GM18508 (cell line): ENCODE measurements at regions not wholly inside any gene's neighbourhood (a gene's known extent, or its start where the extent isn't known, plus 50 kb on each side); places are given as distances from the start of the nearest gene placed in this dataset.

ENCODE experiments used
- ATAC-seq: cut with Tn5 transposase; IDR thresholded peaks from one replicate; pipeline ENCODE4 v1.9.1; 2021; ENCODE audit warnings: moderate number of reproducible peaks; ENCODE audit not compliant: insufficient read depth, unreplicated experiment

DNA sequence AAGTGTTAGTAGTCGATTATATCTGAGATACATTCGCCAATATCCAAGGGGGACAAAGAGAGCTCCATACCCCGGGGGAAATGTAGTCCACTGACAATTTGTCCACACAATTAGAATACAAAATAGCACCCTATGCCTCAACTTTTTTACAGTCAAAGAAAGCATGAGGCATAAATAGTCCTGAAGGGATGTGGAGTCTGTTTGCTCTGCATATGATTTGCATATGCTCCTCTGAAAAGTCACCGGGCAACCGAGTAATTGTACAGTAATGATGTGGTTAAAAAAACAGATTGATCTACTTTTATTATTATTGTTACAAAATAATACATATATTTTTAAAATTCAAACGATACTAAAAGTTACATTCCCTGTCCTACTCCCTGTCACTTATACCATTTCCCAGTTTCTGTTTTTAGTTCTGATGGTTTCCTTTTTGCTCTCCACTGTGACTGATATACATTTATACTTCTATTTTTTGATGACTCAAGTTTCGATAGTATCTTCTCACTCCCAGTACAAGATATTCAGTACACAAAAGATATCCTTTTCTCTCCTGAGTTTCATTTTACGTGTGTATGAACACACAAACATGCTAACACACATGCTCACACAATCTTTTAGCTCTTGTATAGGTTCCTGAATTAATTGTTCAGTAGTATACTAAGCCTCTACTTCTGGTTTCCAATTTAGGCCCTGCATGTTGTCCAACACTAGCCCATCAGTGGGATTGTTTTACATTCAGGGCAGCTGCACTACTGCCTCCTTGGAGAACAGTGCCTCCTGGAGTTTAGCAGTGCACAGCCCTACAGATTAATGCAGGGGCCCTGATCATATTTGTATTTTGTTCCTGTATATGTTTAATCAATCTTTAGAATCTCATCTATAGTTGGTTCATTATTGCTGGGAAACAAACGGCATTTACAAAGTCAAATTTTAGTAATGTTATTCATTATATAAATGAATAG is 130.9 kb downstream of the TES start:
- ATAC-seq: no peak

DNA sequence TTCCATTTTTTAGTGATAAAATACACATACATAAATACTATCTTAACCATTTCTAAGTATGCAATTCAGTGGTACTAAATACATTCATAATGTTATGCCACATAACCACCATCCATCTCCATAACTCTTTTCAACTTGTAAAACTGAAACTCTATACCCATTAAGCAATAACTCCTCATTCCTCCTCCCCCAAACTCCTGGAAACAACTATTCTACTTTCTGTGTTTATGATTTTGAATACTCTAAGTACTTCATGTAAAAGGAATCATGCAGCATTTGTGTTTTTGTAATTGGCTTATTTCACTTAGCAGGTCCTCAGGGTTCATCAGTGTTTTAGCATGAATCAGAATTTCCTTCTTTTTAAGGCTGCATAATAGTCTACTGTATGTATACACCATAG is 131.8 kb downstream of the TES start:
- ATAC-seq: no peak

DNA sequence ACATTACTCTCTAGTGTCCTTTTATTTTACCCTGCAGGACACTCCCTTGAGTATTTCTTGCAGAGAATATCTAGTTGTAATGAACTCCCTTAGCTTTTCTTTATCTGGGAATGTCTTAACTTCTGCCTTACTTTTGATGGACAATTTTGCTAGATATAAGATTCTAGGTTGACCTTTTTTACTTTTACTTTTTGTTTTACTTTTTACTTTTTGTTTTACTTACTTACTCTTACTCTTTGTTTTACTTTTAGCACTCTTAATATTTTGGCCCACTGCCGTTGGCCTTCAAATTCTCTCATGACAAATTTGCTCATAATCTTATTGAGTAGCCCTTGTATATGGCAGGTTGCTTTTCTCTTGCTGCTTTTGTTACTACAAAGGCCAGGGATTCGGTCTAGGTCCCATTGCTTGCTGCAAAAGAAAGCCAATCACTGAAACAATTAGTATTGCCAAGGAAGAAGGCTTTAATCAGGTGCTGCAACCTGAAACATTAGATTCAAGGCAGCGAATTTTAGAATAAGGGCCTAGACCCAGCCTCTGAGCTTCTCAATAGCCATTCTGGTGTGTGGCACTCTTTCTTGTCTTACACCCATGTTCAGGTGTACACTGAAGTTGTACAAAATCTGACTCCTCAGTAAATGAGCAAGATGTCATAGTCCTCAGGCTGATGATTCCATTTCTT is 137.0 kb downstream of the TES start:
- no peak for ATAC-seq

DNA sequence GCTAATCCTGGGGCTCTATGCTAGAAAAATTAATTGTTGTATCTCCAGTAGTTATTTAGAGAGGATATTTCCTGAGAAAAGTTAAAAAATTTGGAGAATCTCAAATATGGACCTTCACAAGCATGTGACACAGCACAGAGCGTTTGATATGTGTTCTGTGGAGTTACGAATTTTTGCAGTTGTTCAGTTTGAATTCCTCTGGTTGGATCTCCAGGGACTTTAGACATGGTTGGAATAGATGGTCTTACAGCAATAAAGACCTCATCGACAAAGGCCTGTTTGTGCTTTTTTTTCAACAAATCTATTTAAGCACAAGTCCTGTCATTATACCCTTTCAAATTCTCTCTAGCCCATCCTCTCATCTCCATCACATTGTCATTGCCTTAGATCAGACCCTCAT is 138.0 kb downstream of the TES start:
- no peak for ATAC-seq

DNA sequence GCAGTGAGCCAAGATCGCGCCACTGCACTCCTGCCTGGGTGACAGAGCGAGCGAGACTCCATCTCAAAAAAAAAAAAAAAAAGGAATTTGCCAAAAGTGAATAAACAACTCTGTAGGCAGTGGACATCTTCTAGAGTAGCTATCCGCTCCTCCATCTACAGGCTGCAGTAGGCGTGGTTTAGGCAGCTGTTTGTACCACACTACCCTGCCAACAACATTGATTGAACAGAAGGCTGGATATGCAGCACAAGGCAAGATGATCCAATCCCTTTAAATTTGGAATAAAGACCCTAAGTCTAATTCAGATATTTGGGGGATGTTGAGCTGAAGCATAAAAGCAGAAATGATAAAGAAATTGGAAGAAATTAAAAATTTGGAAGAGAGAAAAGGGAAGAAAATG is 141.6 kb downstream of the TES start:
- ATAC-seq: no peak

DNA sequence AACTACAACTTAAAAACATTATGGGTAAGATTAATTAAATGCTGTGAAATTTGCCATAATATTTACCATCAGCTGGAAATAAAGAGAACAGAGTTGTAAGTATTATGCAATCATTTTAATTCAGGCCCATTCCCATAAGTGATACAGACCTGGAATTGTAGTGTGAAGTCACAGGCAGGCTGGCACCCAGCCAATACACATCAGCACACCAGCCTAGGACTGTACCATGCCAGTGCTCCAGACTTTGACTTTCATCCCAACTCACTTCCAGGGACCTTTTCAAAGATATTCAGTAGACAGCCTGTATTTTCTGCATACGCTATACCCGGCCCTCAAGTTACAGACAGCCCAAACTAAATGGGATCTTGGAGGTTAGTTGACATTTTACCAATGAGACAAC is 143.3 kb downstream of the TES start:
- no peak for ATAC-seq

DNA sequence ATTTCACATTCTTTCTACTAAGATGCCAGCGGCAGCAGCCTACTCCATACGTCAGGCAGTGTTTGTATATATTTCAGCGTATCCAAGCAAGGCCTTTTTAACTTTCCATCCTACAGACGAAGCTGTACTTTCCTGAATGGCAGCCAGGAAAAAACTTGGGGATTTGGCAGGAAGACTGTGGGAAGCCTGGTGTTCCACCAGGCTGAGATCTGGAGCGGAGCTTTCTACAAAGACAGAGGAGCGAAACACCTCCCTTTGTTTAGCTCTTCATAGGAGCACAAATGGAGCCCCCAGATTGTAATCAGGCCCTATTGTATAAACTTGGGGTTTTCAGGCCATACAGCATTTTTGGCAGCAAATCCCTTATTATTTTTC is 143.8 kb downstream of the TES start:
- no peak for ATAC-seq

DNA sequence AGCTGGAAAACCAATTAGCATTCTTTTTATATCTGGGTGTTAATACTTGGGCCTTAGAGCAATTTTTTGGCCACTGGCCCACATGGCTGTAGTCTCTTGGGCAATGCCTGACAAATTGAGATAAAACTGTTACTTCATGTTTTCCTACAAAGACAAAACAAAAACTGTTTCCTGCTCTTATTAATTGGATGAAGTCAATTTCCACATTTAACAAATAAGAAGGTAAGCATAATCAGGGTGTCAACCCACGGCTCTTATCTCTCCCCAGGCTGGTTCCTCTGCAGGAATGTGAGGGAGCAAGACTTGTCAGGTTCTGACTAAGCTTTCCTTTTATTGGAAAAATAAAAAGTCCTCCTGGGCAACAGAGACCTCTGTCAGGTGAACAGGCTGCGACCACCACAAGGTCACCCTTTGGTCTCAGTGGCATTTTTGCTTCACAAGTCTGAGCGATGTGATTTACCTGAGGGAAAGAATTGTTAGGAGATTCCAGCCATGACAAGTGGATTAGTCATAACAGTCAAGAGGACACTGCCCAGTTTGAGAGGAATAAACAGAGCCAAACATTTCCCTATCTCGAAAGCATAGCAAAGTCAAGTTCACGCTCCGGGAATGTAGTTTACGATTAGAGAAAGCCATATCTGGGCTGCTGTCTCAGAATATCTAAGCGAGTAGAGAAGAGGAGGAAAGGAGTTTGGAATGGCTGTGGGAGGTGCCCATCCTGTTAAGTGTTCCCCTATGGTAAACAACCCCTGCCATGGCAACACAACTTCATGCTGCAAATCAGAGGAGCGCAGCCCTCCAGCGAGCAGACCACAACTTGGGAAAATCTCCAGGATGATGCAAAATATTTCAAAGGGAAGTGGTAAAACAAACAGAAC is 144.4 kb downstream of the TES start:
- no peak for ATAC-seq

DNA sequence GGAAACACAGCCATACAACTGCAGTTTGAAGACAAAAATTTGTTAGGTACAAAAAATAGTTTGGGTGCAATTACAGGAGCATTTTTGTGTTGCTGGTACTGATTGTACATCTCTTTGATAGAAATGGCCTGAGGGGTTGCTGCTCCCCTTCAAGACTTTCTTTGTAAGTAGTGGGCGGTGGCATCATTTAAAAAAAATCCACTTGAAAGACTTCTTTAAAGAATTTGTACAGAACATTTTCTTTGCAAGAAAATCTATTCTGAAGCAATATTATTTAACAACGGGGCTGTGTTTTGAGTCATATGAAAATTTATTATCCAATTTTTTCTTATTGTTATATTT is 144.1 kb upstream of the CAV2 start:
- no peak for ATAC-seq

DNA sequence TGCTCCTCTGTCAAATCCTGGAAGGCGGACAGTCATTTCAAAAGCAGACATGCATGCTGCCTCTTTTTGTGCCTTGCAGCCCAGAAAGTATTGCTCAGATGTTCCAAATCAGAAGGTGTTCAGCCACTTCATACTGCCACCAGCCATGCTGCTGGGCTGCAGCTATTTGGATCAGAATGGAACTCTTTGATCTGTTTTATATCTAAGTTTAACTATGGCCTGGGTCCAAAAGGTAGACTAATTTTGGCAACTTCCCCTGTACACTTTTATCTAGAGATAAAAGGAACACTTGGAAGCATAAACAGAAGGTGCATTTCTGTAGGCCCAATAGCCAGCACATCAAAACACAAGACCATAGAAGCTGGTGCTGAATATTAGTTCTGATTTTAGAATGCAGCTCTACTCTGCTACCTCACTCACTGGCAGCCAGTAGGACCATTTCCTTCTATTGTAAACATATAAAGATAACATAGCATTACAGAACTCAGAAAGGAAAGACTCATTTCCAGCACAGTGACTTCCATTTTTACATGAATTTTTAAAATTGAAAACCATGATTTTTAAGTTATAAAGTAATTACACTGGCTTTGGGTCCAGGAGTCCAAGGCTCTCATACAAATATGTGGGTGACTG is 143.1 kb upstream of the CAV2 start:
- ATAC-seq: no peak

DNA sequence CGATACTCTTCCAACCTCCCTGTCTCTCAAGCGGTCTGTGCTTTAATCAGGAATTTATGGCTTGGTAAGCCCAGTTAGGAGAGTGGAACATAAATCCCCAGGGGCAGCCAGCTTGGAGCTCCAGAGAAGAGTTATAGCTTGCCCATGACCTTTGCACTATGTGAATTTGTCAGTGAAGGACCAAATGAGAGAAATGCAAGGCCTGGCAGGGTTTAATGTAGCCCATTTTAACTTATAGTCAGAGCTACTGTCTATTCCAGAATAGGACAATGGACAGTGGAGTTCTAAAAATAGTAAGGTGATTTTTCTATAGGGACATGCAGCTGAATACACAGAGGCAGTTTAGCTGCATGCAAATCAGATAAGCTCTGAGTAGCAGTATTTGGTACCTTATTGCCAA is 142.6 kb upstream of the CAV2 start:
- no peak for ATAC-seq

DNA sequence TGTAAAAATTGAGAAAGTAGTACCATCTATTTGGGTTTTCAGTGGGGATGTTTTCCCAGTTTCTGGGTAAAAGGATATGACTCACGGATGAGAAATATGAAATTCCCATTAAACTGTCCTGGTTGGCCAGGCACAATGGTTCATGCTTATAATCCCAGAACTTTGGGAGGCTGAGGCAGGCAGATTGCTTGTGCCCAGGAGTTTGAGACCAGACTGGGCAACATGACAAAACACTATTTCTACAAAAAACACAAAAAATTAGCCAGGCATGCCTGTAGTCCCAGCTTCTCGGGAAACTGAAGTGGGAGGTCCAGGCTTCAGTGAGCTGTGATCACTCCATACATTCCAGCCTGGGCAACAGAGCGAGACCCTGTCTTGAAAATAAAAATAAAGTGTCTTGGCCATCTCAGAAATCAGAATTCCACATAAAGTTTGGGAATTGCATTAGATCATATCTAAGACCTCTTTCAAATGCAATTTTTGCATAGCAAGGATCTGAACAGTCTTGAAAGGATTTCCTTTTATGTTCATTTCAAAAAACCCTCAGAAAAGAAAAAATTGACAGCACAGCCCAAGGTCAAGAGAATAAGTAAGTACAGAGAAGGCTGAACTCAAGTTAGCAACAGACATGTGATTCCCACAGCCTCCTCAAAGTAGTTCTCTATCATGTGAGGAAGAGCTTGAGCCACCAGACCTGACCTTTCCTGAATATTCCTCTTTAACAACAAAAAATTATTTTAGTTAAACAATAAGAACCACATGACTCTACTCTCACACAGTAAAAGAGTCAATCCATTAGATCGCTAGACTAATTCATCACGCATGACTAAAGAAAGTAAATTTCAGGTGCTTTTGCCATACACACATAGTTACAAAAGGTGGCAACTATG is 141.5 kb upstream of the CAV2 start:
- ATAC-seq: no peak

DNA sequence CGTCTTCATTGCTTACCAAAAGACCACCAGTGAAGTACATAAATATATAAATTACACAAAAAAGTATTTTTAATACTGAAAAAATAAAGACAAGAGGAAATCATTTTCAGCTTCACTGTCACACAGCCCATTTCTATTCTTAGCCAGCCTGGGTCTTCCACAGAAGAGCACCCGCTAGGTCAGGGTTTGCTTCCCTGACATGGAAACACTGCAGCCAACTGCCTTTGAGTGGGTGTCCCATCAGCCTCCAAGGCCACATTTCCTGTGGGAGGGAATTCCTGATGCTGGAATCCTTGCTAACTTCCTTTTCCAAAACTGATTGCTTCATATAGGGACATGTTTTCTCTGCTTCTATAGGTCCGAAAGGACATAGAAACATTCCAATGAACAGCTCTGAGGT is 137.8 kb upstream of the CAV2 start:
- ATAC-seq: no peak

DNA sequence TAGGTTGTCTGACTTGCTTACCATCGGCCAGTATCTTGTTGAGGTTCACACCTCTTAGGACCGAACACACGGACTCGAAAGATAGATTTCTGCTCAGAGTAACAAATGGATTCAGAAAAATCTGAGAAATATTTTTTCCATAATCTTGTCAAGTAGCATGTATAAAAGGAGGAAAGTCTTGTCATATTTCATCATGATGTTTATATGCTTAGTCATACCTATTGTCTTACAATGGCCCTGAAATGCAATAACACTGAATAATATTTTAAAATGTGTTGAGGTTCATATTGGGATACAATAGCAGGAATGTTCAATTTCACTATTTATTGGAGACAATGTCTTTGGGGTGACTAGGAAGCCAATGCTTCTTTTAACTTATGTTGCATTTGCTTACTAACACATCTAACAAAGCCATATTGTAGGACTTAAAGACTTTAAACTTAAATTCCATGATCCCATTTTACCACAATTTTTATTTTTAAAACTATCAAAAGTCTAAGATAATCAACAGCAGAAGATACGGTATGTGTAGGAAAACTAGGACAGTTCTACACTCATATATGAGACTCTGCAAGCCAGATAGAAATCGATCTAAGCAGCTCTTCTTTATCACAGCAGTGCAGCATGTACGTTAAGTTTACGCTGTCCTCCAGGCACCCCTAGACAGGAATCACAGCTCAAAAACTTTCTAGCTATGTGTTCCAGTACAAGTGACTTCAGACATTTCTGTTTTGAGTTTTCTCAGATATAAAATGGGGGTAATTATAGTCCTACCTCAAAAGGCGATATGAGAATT is 135.7 kb upstream of the CAV2 start:
- ATAC-seq: no peak

DNA sequence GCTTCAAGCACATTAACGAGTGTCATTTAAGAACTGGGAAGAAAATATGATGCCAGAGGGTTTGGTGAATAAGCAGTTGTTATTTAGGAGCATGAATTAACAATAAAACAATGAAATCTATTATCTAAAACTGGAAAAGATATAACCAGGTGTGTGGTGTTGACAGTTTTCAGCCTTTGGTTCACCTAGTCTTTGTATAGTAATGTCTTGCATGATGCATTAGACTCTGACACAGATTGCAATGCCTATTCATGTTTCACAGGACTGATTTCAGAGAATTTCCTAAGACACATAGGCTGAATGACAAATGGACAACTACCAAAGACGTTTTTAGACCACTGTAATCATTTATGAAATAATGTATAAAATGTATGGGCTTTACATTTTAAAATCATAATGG is 135.1 kb upstream of the CAV2 start:
- ATAC-seq: no peak

DNA sequence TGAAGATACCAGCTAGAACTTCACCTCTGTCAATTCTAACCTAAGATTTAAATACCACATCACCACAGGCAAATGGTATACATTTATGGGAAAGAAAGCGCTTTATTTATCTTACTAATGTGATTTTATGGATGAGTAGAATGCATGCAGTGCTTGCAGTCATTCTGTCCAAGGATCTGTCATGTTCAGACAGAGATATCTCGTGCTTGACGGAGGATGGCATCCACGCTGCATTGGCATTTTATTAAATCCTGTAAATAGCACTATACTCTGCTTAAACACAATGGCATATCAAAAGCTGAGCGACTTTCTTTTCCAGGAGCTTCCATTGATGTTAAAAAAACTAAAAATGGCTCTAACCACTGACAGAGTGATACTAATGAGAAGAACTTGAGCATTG is 133.7 kb upstream of the CAV2 start:
- ATAC-seq: no peak

DNA sequence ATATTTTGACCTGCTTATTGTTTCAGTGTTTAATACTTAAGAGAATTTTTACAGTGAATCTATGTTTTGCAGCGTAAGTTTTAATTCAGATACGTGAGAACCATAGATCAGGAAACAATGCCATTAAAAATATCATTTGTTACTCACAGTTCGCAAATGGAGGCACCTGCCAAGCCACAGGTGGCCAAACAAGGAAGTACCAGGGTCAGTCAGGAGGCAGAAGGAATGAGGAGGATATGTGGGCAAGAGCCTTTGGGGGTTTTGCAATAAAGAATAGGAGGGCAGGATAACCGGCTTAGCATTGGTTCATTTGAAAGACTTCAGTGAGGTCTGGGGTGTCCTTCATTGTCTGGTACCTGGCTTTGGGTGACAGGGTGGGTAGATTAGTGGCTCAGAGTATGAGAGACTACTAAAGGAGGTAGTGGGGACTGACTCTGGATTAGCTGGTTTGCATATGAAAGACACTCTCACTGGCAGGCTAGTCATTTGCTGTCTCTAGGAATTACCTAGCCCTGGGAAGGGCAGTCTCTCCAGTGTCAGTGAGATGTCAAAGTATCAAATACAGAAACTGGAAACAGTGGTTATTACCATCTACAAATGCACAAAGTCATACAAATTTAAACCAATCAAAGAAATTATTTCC is 132.2 kb upstream of the CAV2 start:
- ATAC-seq: no peak

DNA sequence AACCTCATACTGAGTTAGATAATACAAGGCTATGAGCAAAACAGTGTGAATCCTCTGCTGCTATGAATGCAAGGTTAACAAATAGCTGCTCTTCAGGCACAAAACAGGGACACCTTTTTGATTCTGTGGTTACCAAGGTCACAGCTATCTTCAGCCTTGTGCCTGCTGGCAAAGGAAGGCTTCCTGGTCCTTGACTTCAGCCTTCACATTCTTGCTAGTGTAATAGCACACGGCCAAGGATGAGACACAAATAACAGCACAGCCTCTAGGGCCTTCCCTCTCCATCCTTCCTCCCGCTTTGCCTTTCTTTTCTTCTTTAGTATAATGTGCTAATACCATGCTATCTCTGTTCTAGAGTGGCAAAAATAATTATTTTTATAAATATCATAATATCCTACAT is 130.6 kb upstream of the CAV2 start:
- ATAC-seq: no peak
